Endothelial cell of umbilical vein (primary cell): ENCODE measurements at regions not wholly inside any gene's neighbourhood (a gene's known extent, or its start where the extent isn't known, plus 50 kb on each side); places are given as distances from the start of the nearest gene placed in this dataset.

ENCODE experiments used
- BruUV-seq: library from RNA; stranded (reverse); fragments of 400-500 nt; replicated peaks from 2 replicates; lab custom pipeline; 2021; lab: Mats Ljungman, UMichigan
- CTCF ChIA-PET: fragments of 300-600, 350-600 bp; sonication (Branson Sonifier 250); formaldehyde crosslinking; loops from one replicate; lab custom pipeline; 2021; ENCODE audit warnings: antibody characterized with exemption, inconsistent platforms; lab: Charles Lee
- POLR2A ChIA-PET: fragments of 300-600, 350-600 bp; sonication (Branson Sonifier 250); formaldehyde crosslinking; loops from one replicate; lab custom pipeline; 2021; ENCODE audit warnings: antibody characterized with exemption, inconsistent platforms; lab: Charles Lee
- DNase-seq: peaks from one replicate; pipeline ENCODE4 v3.0.0-alpha.2; 2011; ENCODE audit warnings: low read depth, low spot score
- FAIRE-seq: peaks from 2 replicates; lab custom pipeline; 2011; peaks lifted over from hg19 to GRCh38; lab: Jason Lieb, UNC
- H2AFZ ChIP-seq: 2 replicates; pipeline ENCODE4 v1.6.0; 2012; ENCODE audit warnings: low read depth, low read length, control low read depth, inconsistent platforms
- H3K27ac ChIP-seq: 2 replicates; pipeline ENCODE4 v1.5.1; 2011; ENCODE audit warnings: low read depth, mild to moderate bottlenecking, control low read depth, low read length, moderate library complexity; ENCODE audit not compliant: insufficient read depth
- H3K27me3 ChIP-seq, 2 experiments: 2 replicates each; pipeline versions ENCODE4 v1.6.0 to v1.6.1; 2011; ENCODE audit warnings: low read length in 2 of 2, mixed read lengths in 1 of 2; ENCODE audit not compliant: control insufficient read depth in 2 of 2, insufficient read depth in 2 of 2
- H3K36me3 ChIP-seq, 2 experiments: 2 replicates in 1 of 2; 3 replicates in 1 of 2; pipeline ENCODE4 v1.5.1; 2011; ENCODE audit warnings: low read length in 2 of 2, mild to moderate bottlenecking in 1 of 2, moderate library complexity in 1 of 2; ENCODE audit not compliant: control insufficient read depth in 2 of 2, insufficient read depth in 2 of 2; ENCODE audit errors: extremely low read depth in 1 of 2
- H3K4me1 ChIP-seq: 3 replicates; pipeline ENCODE4 v1.5.1; 2011; ENCODE audit warnings: mild to moderate bottlenecking, low read length; ENCODE audit not compliant: control insufficient read depth, insufficient read depth; ENCODE audit errors: extremely low read depth
- H3K4me2 ChIP-seq: 2 replicates; pipeline ENCODE4 v1.6.1; 2011; ENCODE audit warnings: low read length, control low read depth, mixed read lengths; ENCODE audit not compliant: insufficient read depth
- H3K4me3 ChIP-seq, 3 experiments: fragments of 200-600 bp in 1 of 3; sonication (generic), shearing (Covaris generic) in 1 of 3; replicated peaks in 1 of 3; 2 replicates each; pipeline ENCODE4 v1.5.1; 2011 to 2016; ENCODE audit warnings: control low read depth in 3 of 3, low read length in 3 of 3, mild to moderate bottlenecking in 2 of 3, inconsistent platforms in 1 of 3, low read depth in 1 of 3, moderate library complexity in 1 of 3; ENCODE audit not compliant: insufficient read depth in 1 of 3
- H3K79me2 ChIP-seq: 2 replicates; pipeline ENCODE4 v1.6.0; 2012; ENCODE audit warnings: low read length, inconsistent platforms; ENCODE audit not compliant: control insufficient read depth, insufficient read depth
- H3K9ac ChIP-seq: replicated peaks from 2 replicates; pipeline ENCODE3; 2011; ENCODE audit warnings: low read length, control low read depth; ENCODE audit not compliant: insufficient read depth; ENCODE audit errors: extremely low read depth
- H3K9me1 ChIP-seq: replicated peaks from 3 replicates; pipeline ENCODE4 v1.6.0; 2011; ENCODE audit warnings: mild to moderate bottlenecking, low read length; ENCODE audit not compliant: control insufficient read depth, insufficient read depth; ENCODE audit errors: extremely low read depth
- H3K9me3 ChIP-seq: replicated peaks from 2 replicates; pipeline ENCODE4 v1.5.1; 2012; ENCODE audit warnings: low read length, inconsistent platforms; ENCODE audit not compliant: control insufficient read depth, insufficient read depth
- H4K20me1 ChIP-seq: replicated peaks from 2 replicates; pipeline ENCODE3; 2011; ENCODE audit warnings: mild to moderate bottlenecking, low read length; ENCODE audit not compliant: control insufficient read depth, insufficient read depth; ENCODE audit errors: extremely low read depth
- EZH2 ChIP-seq: IDR thresholded peaks from 2 replicates; pipeline ENCODE4 v1.6.1; 2012; ENCODE audit warnings: borderline replicate concordance, low read depth, mild to moderate bottlenecking, moderate library complexity, low read length, inconsistent platforms; ENCODE audit not compliant: severe bottlenecking
- FOS ChIP-seq: IDR thresholded peaks from 2 replicates; pipeline ENCODE4 v1.6.1; 2011; ENCODE audit warnings: mild to moderate bottlenecking, low read length, moderate library complexity, borderline replicate concordance; ENCODE audit not compliant: insufficient read depth
- GATA2 ChIP-seq: IDR thresholded peaks from 2 replicates; pipeline ENCODE4 v1.7.0; 2011; ENCODE audit warnings: low read depth, mild to moderate bottlenecking, moderate library complexity, mixed read lengths, low read length; ENCODE audit not compliant: insufficient read length, insufficient read depth
- JUN ChIP-seq: IDR thresholded peaks from 2 replicates; pipeline ENCODE4 v1.6.1; 2011; ENCODE audit warnings: borderline replicate concordance, low read depth; ENCODE audit not compliant: insufficient read length, insufficient read depth
- MYC ChIP-seq: IDR thresholded peaks from one replicate; pipeline ENCODE4 v1.6.1; 2011; ENCODE audit warnings: mild to moderate bottlenecking, low read depth, low read length
- POLR2A ChIP-seq: IDR thresholded peaks from 2 replicates; pipeline ENCODE4 v1.6.1; 2012; ENCODE audit warnings: low read depth, mild to moderate bottlenecking, control low read depth, low read length
- POLR2AphosphoS5 ChIP-seq: IDR thresholded peaks from 2 replicates; pipeline ENCODE4 v1.6.1; 2012; ENCODE audit warnings: low read depth, mild to moderate bottlenecking, control low read depth, low read length, moderate library complexity; ENCODE audit not compliant: insufficient read depth
- dilution Hi-C: fragments of 300-500 bp; cut with MboI; formaldehyde crosslinking; loops from one replicate; pipeline ENCODE4 v1.15.0; 2019; ENCODE audit warnings: low sequenced_read_pairs; ENCODE audit not compliant: extremely low pct_ligation_motif_present
- intact Hi-C: fragments of 100-400 bp; cut with micrococcal nuclease; formaldehyde crosslinking; loops from one replicate; pipeline ENCODE4 v1.10.0; 2022
- TF ChIP-seq, protein P1 (sequence below): IDR thresholded peaks from 2 replicates; pipeline ENCODE4 v1.6.1; 2011; ENCODE audit not compliant: insufficient read depth, insufficient read length
- TF ChIP-seq, protein P2 (sequence below), 2 donors: IDR thresholded peaks; 1 replicate in 1 of 2; 2 replicates in 1 of 2; pipeline ENCODE4 v1.5.1; 2011; ENCODE audit warnings: low read length in 2 of 2, mild to moderate bottlenecking in 2 of 2, moderate library complexity in 2 of 2, control low read depth in 1 of 2, inconsistent platforms in 1 of 2, low read depth in 1 of 2; ENCODE audit not compliant: insufficient read depth in 1 of 2; ENCODE audit errors: extremely low read depth in 1 of 2

GRCh38 chr1:60747353-60747752, 335.0 kb upstream of the NFIA start:
- ChIA-PET CTCF (no interaction called here), POLR2A (no interaction called here)
- Histone ChIP-seq H3K9me3 (no peaks in the 10 kb centered on the region), H2AFZ (no peak overlapping the region), H3K4me1 (no peaks in the 10 kb centered on the region), H3K9me1 (no peaks in the 10 kb centered on the region), H4K20me1 (no peaks in the 10 kb centered on the region), H3K27me3 (no peaks in the 10 kb centered on the region), H3K4me3 (no peak overlapping the region), H3K36me3 (no peaks in the 10 kb centered on the region), H3K27ac (no peak overlapping the region), H3K79me2 (no peaks in the 10 kb centered on the region), H3K9ac (no peak overlapping the region), H3K4me2 (no peak overlapping the region)
- BruUV-seq: no TSS peak
- FAIRE-seq (no peak), DNase-seq (no peak)
- intact Hi-C loops: no loop called here
- TF ChIP-seq FOS: no peak
- no peak for TF ChIP-seq MYC
- TF ChIP-seq, protein P1, sequence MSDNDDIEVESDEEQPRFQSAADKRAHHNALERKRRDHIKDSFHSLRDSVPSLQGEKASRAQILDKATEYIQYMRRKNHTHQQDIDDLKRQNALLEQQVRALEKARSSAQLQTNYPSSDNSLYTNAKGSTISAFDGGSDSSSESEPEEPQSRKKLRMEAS: no peak
- TF ChIP-seq POLR2A: no peak
- no peak for TF ChIP-seq EZH2
- TF ChIP-seq POLR2AphosphoS5: no peak
- no peak for TF ChIP-seq JUN
- no peak for TF ChIP-seq GATA2
- TF ChIP-seq, protein P2, sequence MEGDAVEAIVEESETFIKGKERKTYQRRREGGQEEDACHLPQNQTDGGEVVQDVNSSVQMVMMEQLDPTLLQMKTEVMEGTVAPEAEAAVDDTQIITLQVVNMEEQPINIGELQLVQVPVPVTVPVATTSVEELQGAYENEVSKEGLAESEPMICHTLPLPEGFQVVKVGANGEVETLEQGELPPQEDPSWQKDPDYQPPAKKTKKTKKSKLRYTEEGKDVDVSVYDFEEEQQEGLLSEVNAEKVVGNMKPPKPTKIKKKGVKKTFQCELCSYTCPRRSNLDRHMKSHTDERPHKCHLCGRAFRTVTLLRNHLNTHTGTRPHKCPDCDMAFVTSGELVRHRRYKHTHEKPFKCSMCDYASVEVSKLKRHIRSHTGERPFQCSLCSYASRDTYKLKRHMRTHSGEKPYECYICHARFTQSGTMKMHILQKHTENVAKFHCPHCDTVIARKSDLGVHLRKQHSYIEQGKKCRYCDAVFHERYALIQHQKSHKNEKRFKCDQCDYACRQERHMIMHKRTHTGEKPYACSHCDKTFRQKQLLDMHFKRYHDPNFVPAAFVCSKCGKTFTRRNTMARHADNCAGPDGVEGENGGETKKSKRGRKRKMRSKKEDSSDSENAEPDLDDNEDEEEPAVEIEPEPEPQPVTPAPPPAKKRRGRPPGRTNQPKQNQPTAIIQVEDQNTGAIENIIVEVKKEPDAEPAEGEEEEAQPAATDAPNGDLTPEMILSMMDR (IDR thresholded peaks at IDR 0.05; ENCODE audit: extremely low read depth in 1 of 2, insufficient read depth in 1 of 2, low read depth in 1 of 2, low read length in 2 of 2): no peak
- dilution Hi-C loops: no loop called here
